Left lung (tissue), 4 donors: ENCODE measurements at regions not wholly inside any gene's neighbourhood (a gene's known extent, or its start where the extent isn't known, plus 50 kb on each side); places are given as distances from the start of the nearest gene placed in this dataset.
"Not testable (repeated sequence)": the region's sequence is repeated elsewhere in the genome, so short reads cannot be mapped to it uniquely, and the experiment has no call there.

Source experiments
- ATAC-seq: fragments of 200-7000 bp; cut with Tn5 transposase; one replicate; pipeline ENCODE4 v1.9.1; 2020; ENCODE audit warnings: moderate library complexity
- DNase-seq, 4 donors: peaks; one replicate each; pipeline ENCODE4 v3.0.0-alpha.2; 2013 to 2020
- H3K27ac ChIP-seq, 2 donors: fragments of 200-600 bp; sonication (generic) in 1 of 2; one replicate each; pipeline versions ENCODE4 v1.5.0 to v1.8.0; 2020 to 2021
- H3K27me3 ChIP-seq, 2 donors: fragments of 200-600 bp; sonication (generic) in 1 of 2; one replicate each; pipeline versions ENCODE4 v1.5.0 to v1.8.0; 2020 to 2021
- H3K36me3 ChIP-seq, 2 donors: fragments of 200-600 bp; sonication (generic) in 1 of 2; one replicate each; pipeline versions ENCODE4 v1.5.0 to v1.8.0; 2020 to 2021
- H3K4me1 ChIP-seq, 2 donors: fragments of 200-600 bp; one replicate each; pipeline ENCODE4 v1.8.0; 2021
- H3K4me3 ChIP-seq, 2 donors: fragments of 200-600 bp; sonication (generic) in 1 of 2; one replicate each; pipeline versions ENCODE4 v1.5.0 to v1.8.0; 2020 to 2021; ENCODE audit warnings: mild to moderate bottlenecking in 1 of 2
- H3K9me3 ChIP-seq, 2 donors: fragments of 200-600 bp; sonication (generic) in 1 of 2; one replicate each; pipeline versions ENCODE4 v1.5.0 to v1.8.0; 2020 to 2021
- intact Hi-C, 2 donors: fragments of 100-400 bp; cut with DNase I; formaldehyde crosslinking; loops; one replicate each; pipeline versions ENCODE4 v1.11.2 to v1.14.2; 2022
- TF ChIP-seq, protein P1 (sequence below), 2 donors: fragments of 200-600 bp; sonication (generic) in 1 of 2; IDR thresholded peaks; one replicate each; pipeline versions ENCODE4 v1.5.0 to v1.8.0; 2021; ENCODE audit warnings: antibody characterized with exemption in 2 of 2
- donor health status: DM: no; HTN: yes; CAD: no.
- donor health status: DM: no; HTN: no; CAD: no.

DNA sequence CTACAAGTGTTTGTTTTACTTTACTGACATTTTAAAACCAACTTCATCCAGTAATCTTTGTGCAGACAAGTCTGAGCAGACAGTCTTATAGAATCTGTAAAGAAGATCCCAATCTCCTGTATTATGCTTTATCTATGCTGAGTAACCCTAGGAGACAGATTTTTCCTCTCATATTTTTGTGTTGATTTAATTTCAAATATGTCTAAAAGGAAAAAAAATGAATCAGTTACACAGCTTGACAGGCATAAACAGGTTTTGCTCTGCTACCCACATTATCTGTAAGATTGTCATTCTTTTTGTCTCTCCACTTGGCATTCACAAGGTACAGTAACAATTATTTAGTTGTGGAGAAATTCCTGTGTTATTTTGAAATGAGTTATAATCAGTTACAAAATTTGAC, 415.0 kb downstream of the NYAP2 start:
- DNase-seq (no peak), ATAC-seq (no peak)
- Histone ChIP-seq H3K9me3 (no peaks in the 10 kb centered on the region), H3K4me3 (no peak overlapping the region), H3K36me3 (no peaks in the 10 kb centered on the region), H3K27ac (no peak overlapping the region), H3K4me1 (no peaks in the 10 kb centered on the region), H3K27me3 (no peaks in the 10 kb centered on the region)
- intact Hi-C loops: no loop called here
- TF ChIP-seq, protein P1, sequence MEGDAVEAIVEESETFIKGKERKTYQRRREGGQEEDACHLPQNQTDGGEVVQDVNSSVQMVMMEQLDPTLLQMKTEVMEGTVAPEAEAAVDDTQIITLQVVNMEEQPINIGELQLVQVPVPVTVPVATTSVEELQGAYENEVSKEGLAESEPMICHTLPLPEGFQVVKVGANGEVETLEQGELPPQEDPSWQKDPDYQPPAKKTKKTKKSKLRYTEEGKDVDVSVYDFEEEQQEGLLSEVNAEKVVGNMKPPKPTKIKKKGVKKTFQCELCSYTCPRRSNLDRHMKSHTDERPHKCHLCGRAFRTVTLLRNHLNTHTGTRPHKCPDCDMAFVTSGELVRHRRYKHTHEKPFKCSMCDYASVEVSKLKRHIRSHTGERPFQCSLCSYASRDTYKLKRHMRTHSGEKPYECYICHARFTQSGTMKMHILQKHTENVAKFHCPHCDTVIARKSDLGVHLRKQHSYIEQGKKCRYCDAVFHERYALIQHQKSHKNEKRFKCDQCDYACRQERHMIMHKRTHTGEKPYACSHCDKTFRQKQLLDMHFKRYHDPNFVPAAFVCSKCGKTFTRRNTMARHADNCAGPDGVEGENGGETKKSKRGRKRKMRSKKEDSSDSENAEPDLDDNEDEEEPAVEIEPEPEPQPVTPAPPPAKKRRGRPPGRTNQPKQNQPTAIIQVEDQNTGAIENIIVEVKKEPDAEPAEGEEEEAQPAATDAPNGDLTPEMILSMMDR (IDR thresholded peaks at IDR 0.05): no peak

DNA sequence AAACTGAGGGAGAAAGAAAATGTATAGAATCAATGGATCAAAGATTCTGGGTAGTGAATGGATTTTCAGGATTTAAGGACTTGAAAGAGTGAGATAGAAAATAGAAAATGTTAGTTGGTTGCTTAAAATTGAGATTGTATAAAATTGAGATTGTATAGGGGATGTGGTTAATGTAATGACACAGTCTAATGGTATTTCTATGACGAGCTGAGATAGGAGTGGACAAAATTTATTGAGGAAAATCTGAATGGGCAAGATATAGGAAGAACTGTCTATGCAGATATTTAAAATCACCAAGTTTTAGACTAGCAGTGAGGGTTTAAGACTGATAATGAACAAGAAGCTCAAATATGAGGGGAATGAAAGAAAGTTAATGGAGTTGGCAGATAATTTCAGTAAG, 406.6 kb downstream of the NYAP2 start:
- H3K36me3 ChIP-seq: no peaks in the 10 kb centered on the region
- intact Hi-C loops: no loop called here
- H3K4me3 ChIP-seq: no peak overlapping the region
- no peaks in the 10 kb centered on the region for H3K27me3 ChIP-seq
- H3K27ac ChIP-seq: no peak overlapping the region
- H3K9me3 ChIP-seq: no peaks in the 10 kb centered on the region
- DNase-seq: no peak
- no peaks in the 10 kb centered on the region for H3K4me1 ChIP-seq
- no peak for ATAC-seq
- TF ChIP-seq, protein P1 (IDR thresholded peaks at IDR 0.05): no peak

DNA sequence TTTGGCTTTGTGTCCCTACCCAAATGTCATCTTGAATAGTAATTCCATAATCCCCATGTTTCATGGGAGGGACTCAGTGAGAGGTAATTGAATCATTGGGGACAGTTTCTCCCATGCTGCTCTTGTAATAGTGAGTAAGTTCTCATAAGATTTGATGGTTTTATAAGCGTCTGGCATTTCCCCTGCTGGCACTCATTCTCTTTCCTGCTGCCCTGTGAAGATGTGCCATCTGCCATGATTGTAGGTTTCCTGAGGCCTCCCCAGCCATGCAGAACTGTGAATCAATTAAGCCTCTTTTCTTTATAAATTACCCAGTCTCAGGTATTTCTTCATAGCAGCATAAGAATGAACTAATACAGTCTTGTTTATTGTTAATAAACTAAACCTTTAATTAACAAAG, 402.6 kb downstream of the NYAP2 start:
- H3K9me3 ChIP-seq, H3K27me3 ChIP-seq, DNase-seq, H3K36me3 ChIP-seq, H3K27ac ChIP-seq, H3K4me1 ChIP-seq, ATAC-seq, intact Hi-C loops, H3K4me3 ChIP-seq: not testable (repeated sequence)

DNA sequence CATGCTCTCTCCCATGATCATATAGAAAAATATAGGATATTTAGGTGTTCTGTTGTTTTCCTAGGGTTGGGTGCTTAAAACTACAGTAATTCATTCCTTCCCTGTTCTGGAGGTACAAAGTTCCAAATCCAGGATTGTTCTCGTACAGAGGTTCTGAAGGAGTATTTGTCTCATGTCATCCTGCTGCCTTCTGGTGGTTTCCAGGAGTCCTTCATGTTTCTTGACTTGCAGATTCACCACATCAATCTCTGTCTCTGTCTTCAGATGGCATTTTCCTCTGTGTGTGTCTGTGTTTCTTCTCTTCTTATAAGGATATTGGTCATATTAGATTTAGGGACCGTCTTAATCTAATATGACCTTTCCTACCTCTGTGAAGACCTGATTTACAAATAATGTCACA, 397.9 kb downstream of the NYAP2 start:
- H3K36me3 ChIP-seq: no peaks in the 10 kb centered on the region
- no peak overlapping the region for H3K27ac ChIP-seq
- no peaks in the 10 kb centered on the region for H3K27me3 ChIP-seq
- intact Hi-C loops: no loop called here
- DNase-seq: no peak
- H3K4me1 ChIP-seq: no peaks in the 10 kb centered on the region
- no peak overlapping the region for H3K4me3 ChIP-seq
- H3K9me3 ChIP-seq: no peaks in the 10 kb centered on the region
- ATAC-seq: no peak
- TF ChIP-seq, protein P1 (IDR thresholded peaks at IDR 0.05): no peak

DNA sequence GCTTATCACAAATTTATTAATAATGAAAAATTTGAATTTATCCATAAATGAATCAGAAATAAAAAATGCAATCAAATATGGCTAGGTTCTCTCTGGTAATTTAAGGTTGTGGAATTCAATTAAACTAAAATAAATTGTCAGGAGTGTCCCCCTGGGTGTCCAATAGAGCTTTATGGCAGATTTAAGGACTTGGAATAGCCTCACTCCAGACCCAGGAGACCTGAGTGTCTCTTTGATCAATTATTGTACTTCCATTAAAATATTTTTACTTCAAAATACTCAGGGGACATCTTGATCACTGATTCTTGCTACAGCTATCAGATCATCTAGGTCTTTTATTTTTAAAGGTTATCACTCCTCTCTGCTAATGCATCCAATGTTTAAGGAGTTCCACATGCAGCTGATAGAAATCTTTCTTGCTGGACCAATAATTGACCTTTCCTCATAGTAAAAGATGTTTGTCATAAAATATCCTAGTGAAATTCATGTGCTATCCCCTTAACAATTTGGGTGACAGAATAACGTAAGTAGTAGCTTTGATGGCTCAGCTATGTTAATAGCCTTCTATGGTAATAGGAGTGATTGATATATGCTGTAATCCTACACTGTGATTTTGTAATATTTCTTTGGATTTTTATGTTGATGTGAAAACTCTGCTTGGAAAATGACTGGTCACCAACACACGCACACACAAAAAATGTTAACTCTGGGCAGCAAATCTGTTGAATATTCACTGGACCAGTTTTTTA, 395.3 kb downstream of the NYAP2 start:
- TF ChIP-seq, protein P1 (IDR thresholded peaks at IDR 0.05): no peak
- intact Hi-C loops: no loop called here
- Histone ChIP-seq H3K27ac (no peak overlapping the region), H3K36me3 (no peaks in the 10 kb centered on the region), H3K27me3 (no peaks in the 10 kb centered on the region), H3K4me3 (no peak overlapping the region), H3K4me1 (no peaks in the 10 kb centered on the region), H3K9me3 (no peaks in the 10 kb centered on the region)
- ATAC-seq: no peak
- no peak for DNase-seq
